GM12865 (cell line): ENCODE measurements at regions not wholly inside any gene's neighbourhood (a gene's known extent, or its start where the extent isn't known, plus 50 kb on each side); places are given as distances from the start of the nearest gene placed in this dataset.

Source experiments
- DNase-seq: peaks from one replicate; pipeline ENCODE4 v3.0.0; 2010; ENCODE audit warnings: low read depth
- H3K4me3 ChIP-seq: 2 replicates; pipeline ENCODE4 v1.5.1; 2011; ENCODE audit warnings: mild to moderate bottlenecking, low read depth, low read length, control low read depth
- CTCF ChIP-seq: IDR thresholded peaks from 2 replicates; pipeline ENCODE4 v1.5.1; 2011; ENCODE audit warnings: low read length, control low read depth, low read depth, inconsistent platforms; ENCODE audit not compliant: insufficient read depth; ENCODE audit errors: missing control alignments

DNA sequence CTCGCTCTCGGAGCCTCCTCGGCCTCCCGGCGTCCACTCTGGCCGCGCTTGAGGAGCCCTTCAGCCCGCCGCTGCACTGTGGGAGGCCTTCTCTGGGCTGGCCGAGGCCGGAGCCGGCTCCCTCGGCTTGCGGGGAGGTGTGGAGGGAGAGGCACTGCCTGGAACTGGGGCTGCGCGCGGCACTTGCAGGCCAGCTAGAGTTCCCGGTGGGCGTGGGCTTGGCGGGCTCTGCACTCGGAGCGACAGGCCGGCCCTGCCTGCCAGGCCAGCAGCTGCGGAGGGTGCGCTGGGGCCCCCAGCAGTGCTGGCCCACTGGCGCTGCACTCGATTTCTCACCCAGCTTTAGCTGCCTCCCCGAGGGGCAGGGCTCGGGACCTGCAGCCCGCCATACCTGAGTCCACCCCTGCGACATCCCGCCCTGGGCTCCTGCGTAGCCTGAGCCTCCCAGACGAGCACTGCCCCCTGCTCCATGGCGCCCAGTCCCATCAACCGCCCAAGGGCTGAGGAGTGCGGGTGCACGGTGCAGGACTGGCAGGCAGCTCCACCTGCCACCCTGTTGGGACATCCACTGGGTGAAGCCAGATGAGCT lies 765.0 kb downstream of the IGSF11 start:
- no peak for TF ChIP-seq CTCF
- DNase-seq = no peak
- H3K4me3 ChIP-seq = no peak overlapping the region

DNA sequence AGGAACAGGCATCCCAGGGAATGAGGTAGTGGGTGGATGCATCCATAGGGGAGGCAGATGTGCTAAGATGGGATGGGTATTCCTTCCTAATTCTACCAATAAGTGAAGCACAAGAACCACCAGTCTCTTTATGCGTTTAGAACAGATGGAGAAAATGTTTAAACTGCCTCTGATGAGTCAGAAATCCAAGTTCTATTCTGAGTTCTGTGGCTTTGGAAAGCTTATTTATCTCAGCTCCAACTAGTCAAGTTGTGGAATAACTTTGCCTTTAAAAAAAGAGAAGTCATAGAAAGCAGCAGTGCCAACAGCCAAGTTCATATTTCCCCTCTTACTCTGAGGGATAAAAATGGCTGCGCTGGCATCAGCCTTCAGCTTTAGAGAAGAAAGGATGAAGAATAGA lies 761.7 kb downstream of the IGSF11 start:
- no peak for DNase-seq
- no peak overlapping the region for H3K4me3 ChIP-seq
- TF ChIP-seq CTCF = no peak

GRCh38 chr3:118277814-118278213 lies 756.8 kb downstream of the IGSF11 start:
- H3K4me3 ChIP-seq = no peak overlapping the region
- no peak for DNase-seq
- no peak for TF ChIP-seq CTCF

- DNase-seq = no peak
- no peak for TF ChIP-seq CTCF
- no peak overlapping the region for H3K4me3 ChIP-seq
Observed at GRCh38 chr3:118292841-118293240, 741.8 kb downstream of the IGSF11 start.

- H3K4me3 ChIP-seq = no peak overlapping the region
- DNase-seq = no peak
- TF ChIP-seq CTCF = no peak
Observed at GRCh38 chr3:118298133-118298532, 736.5 kb downstream of the IGSF11 start.

- TF ChIP-seq CTCF = no peak
- DNase-seq = no peak
- H3K4me3 ChIP-seq = no peak overlapping the region
Observed at GRCh38 chr3:118304557-118304956, 730.1 kb downstream of the IGSF11 start.

DNA sequence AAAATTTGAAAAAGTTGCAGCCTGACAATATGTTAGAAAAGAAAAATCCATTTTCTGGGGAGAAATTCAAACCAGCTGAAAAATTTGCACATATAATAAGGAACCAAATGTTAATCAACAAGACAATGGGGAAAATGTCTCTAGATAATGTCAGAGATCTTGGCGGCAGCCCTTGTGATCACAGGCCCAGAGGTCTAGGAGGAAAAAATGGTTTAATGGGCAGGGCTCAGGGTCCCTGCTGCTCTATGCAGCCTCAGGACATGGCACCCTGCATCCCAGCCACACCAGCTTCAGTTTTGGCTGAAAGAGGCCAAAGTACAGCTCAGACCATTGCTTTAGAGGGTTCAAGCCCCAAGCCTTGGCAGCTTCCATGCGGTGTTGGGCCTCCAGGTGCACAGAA lies 701.9 kb downstream of the IGSF11 start:
- DNase-seq = no peak
- no peak overlapping the region for H3K4me3 ChIP-seq
- no peak for TF ChIP-seq CTCF
